ENCODE measurements at regions not wholly inside any gene's neighbourhood (a gene's known extent, or its start where the extent isn't known, plus 50 kb on each side); places are given as distances from the start of the nearest gene placed in this dataset.

- Mint-ChIP-seq H3K4me1 (no peaks in the 10 kb centered on the region), H3K9me3 (no peaks in the 10 kb centered on the region), H3K27me3 (ENCODE audit: insufficient read depth, low read depth, poor library complexity) (peaks cover 4% of the 10 kb centered on the region), H3K27ac (no peak overlapping the region), H3K36me3 (ENCODE audit: low read depth) (no peaks in the 10 kb centered on the region), H3K4me3 (no peak overlapping the region)
- no peak overlapping the region for H3K4me3 ChIP-seq
- H4K20me1 ChIP-seq (replicated peaks; ENCODE audit: insufficient read depth) = no peaks in the 10 kb centered on the region
- no peaks in the 10 kb centered on the region for H3K9me2 ChIP-seq (ENCODE audit: insufficient read depth)
- no peaks in the 10 kb centered on the region for H3K79me2 ChIP-seq (replicated peaks; ENCODE audit: insufficient read depth)
- H3F3A ChIP-seq (replicated peaks; ENCODE audit: low read depth) = no peaks in the 10 kb centered on the region
- H3K27ac ChIP-seq (ENCODE audit: low read depth) = no peak overlapping the region
- H3K4me2 ChIP-seq = no peak overlapping the region
- no peaks in the 10 kb centered on the region for H3K36me3 ChIP-seq (ENCODE audit: insufficient read depth)
- no peak for ATAC-seq
- H3K27me3 ChIP-seq (ENCODE audit: insufficient read depth) = no peaks in the 10 kb centered on the region
- no peaks in the 10 kb centered on the region for H3K4me1 ChIP-seq (ENCODE audit: insufficient read depth)
- TF ChIP-seq CTCF (conservative IDR thresholded peaks at IDR 0.05; ENCODE audit: low read depth in 2 of 2) (no peak), CREB1 (CRISPR knock-in tag; IDR thresholded peaks at IDR 0.05; ENCODE audit: low read depth) (no peak)
- no peak for DNase-seq (ENCODE audit: low spot score)
- H2AFZ ChIP-seq = no peak overlapping the region
These were observed 74.2 kb upstream of the STK17B start for GRCh38 chr2:196245378-196246140.

- no peaks in the 10 kb centered on the region for H3K79me2 ChIP-seq (replicated peaks; ENCODE audit: insufficient read depth)
- H3K27me3 ChIP-seq (ENCODE audit: insufficient read depth) = no peaks in the 10 kb centered on the region
- no peaks in the 10 kb centered on the region for H3F3A ChIP-seq (replicated peaks; ENCODE audit: low read depth)
- Mint-ChIP-seq H3K9me3 (no peaks in the 10 kb centered on the region), H3K4me1 (no peaks in the 10 kb centered on the region), H3K36me3 (ENCODE audit: low read depth) (no peaks in the 10 kb centered on the region), H3K27me3 (ENCODE audit: insufficient read depth, low read depth, poor library complexity) (peaks cover 3% of the 10 kb centered on the region), H3K27ac (peak overlapping the region; percentile 73; the same call in 1 of the 2 replicates), H3K4me3 (no peak overlapping the region)
- peaks cover 6% of the 10 kb centered on the region; the same call in 1 of the 2 replicates for H3K9me2 ChIP-seq (ENCODE audit: insufficient read depth)
- no peak overlapping the region for H3K4me2 ChIP-seq
- H4K20me1 ChIP-seq (replicated peaks; ENCODE audit: insufficient read depth) = no peaks in the 10 kb centered on the region
- H3K4me1 ChIP-seq (ENCODE audit: insufficient read depth) = no peaks in the 10 kb centered on the region
- no peak for TF ChIP-seq CTCF (conservative IDR thresholded peaks at IDR 0.05; ENCODE audit: low read depth in 2 of 2)
- no peak for TF ChIP-seq POLR2AphosphoS5 (IDR thresholded peaks at IDR 0.05; ENCODE audit: low read depth)
- ATAC-seq (no peak), DNase-seq (ENCODE audit: low spot score) (no peak)
- H3K4me3 ChIP-seq = no peak overlapping the region
- no peaks in the 10 kb centered on the region for H3K36me3 ChIP-seq (ENCODE audit: insufficient read depth)
- no peak overlapping the region for H2AFZ ChIP-seq
- no peak overlapping the region for H3K27ac ChIP-seq (ENCODE audit: low read depth)
These were observed 76.0 kb upstream of the STK17B start for GRCh38 chr2:196247114-196247975.

Data from GM23338 (cell line).